ENCODE measurements at regions not wholly inside any gene's neighbourhood (a gene's known extent, or its start where the extent isn't known, plus 50 kb on each side); places are given as distances from the start of the nearest gene placed in this dataset.

- no peak for ATAC-seq (ENCODE audit: insufficient number of reproducible peaks, low FRiP score, low read depth)
- H3K9me3 ChIP-seq: no peaks in the 10 kb centered on the region
- H3K4me1 ChIP-seq (ENCODE audit: control insufficient read depth in 1 of 2, low read depth in 2 of 2): no peaks in the 10 kb centered on the region
- H3K36me3 ChIP-seq: no peaks in the 10 kb centered on the region
- H3K27me3 ChIP-seq (replicated peaks; ENCODE audit: insufficient read depth): no peaks in the 10 kb centered on the region
- H3K27ac ChIP-seq: no peak overlapping the region
- DNase-seq (ENCODE audit: low spot score): no peak
- H3K4me3 ChIP-seq: no peak overlapping the region
- no peak for TF ChIP-seq CTCF (IDR thresholded peaks at IDR 0.05)
Observed at GRCh38 chr10:71006506-71006905, 118.1 kb upstream of the PCBD1 start.

GRCh38 chr10:71007516-71007915 lies 119.2 kb upstream of the PCBD1 start:
- H3K27me3 ChIP-seq (replicated peaks; ENCODE audit: insufficient read depth): no peaks in the 10 kb centered on the region
- ATAC-seq (ENCODE audit: insufficient number of reproducible peaks, low FRiP score, low read depth): no peak
- no peak overlapping the region for H3K4me3 ChIP-seq
- H3K4me1 ChIP-seq (ENCODE audit: control insufficient read depth in 1 of 2, low read depth in 2 of 2): no peaks in the 10 kb centered on the region
- H3K36me3 ChIP-seq: no peaks in the 10 kb centered on the region
- H3K27ac ChIP-seq: no peak overlapping the region
- no peak for DNase-seq (ENCODE audit: low spot score)
- no peak for TF ChIP-seq CTCF (IDR thresholded peaks at IDR 0.05)
- H3K9me3 ChIP-seq: no peaks in the 10 kb centered on the region

- no peak overlapping the region for H3K4me3 ChIP-seq
- no peaks in the 10 kb centered on the region for H3K27me3 ChIP-seq (replicated peaks; ENCODE audit: insufficient read depth)
- H3K9me3 ChIP-seq: no peaks in the 10 kb centered on the region
- no peak for DNase-seq (ENCODE audit: low spot score)
- no peak overlapping the region for H3K27ac ChIP-seq
- TF ChIP-seq CTCF (IDR thresholded peaks at IDR 0.05): no peak
- no peaks in the 10 kb centered on the region for H3K4me1 ChIP-seq (ENCODE audit: control insufficient read depth in 1 of 2, low read depth in 2 of 2)
- H3K36me3 ChIP-seq: no peaks in the 10 kb centered on the region
- no peak for ATAC-seq (ENCODE audit: insufficient number of reproducible peaks, low FRiP score, low read depth)
Observed at GRCh38 chr10:71008150-71008549, 119.8 kb upstream of the PCBD1 start.

GRCh38 chr10:71009126-71009525 lies 120.8 kb upstream of the PCBD1 start:
- ATAC-seq (ENCODE audit: insufficient number of reproducible peaks, low FRiP score, low read depth) (no peak), DNase-seq (ENCODE audit: low spot score) (no peak)
- no peak for TF ChIP-seq CTCF (IDR thresholded peaks at IDR 0.05)
- Histone ChIP-seq H3K4me1 (ENCODE audit: control insufficient read depth in 1 of 2, low read depth in 2 of 2) (no peaks in the 10 kb centered on the region), H3K9me3 (no peaks in the 10 kb centered on the region), H3K27ac (no peak overlapping the region), H3K4me3 (no peak overlapping the region), H3K36me3 (no peaks in the 10 kb centered on the region), H3K27me3 (replicated peaks; ENCODE audit: insufficient read depth) (no peaks in the 10 kb centered on the region)

GRCh38 chr10:71010730-71011129 lies 122.4 kb upstream of the PCBD1 start:
- H3K4me3 ChIP-seq: no peak overlapping the region
- H3K27ac ChIP-seq: no peak overlapping the region
- no peak for ATAC-seq (ENCODE audit: insufficient number of reproducible peaks, low FRiP score, low read depth)
- H3K36me3 ChIP-seq: no peaks in the 10 kb centered on the region
- H3K4me1 ChIP-seq (ENCODE audit: control insufficient read depth in 1 of 2, low read depth in 2 of 2): no peaks in the 10 kb centered on the region
- no peaks in the 10 kb centered on the region for H3K9me3 ChIP-seq
- DNase-seq (ENCODE audit: low spot score): no peak
- no peak for TF ChIP-seq CTCF (IDR thresholded peaks at IDR 0.05)
- no peaks in the 10 kb centered on the region for H3K27me3 ChIP-seq (replicated peaks; ENCODE audit: insufficient read depth)

Data from thoracic aorta (tissue), 2 donors.